HS-5 (cell line): ENCODE measurements at regions not wholly inside any gene's neighbourhood (a gene's known extent, or its start where the extent isn't known, plus 50 kb on each side); places are given as distances from the start of the nearest gene placed in this dataset.
A peak's percentile ranks its signal among the peaks of the same experiment; 100 is the strongest.
"Not testable (repeated sequence)": the region's sequence is repeated elsewhere in the genome, so short reads cannot be mapped to it uniquely, and the experiment has no call there.

Experiments used
- DNase-seq: peaks from one replicate; pipeline ENCODE4 v3.0.0-alpha.2; 2012; ENCODE audit warnings: low read depth

- no peak for DNase-seq
Measured at GRCh38 chr15:58297639-58298038, 134.2 kb upstream of the LIPC start.

DNA sequence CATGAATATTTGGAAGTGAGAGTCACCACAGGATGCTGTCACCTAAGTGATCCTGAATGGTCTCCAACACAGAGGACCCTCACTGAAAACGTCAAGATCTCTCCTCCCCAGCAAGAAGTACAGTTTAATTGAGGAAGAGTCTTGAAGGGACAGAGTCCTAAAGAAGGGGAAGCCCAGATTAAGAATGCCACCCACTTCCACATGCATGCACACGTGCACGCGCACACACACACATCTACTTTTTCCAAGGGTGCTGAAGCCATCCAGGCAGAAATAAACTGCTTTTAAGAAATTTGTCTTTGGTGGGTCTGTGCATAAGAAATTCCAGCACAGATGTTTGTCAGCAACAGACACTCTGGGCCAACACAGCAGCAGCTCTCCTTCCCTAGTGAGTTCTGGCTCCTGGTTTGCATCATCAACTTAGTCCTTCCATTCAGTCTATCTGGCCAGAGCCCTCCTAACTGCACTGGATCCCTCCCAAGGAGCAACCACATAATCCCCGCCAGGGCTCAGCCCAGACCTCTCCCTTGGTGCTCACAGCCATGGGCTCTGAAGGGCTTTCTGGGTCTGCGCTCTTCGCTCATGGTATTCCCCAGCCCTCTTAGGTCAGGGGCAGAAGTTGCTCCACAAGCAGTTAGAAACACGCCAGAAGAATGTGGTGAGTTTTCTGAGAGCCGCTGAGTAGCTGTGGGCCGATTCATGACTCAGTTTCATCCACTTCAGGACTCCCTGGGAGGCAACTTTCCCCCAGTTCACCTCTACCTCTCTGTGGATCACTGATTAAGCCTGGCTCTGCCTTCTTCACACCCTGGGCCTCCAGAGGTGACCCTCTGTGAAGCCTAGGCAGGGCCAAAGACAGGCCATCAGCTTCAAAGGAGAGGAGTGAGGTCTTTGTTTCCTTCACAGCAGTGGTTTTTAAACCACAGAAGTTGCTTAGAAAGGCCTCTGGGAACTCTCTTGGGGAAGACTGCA is 132.6 kb upstream of the LIPC start:
- no peak for DNase-seq

GRCh38 chr15:58302832-58303231 is 129.0 kb upstream of the LIPC start:
- no peak for DNase-seq

GRCh38 chr15:58303236-58303635 is 128.6 kb upstream of the LIPC start:
- DNase-seq = no peak

GRCh38 chr15:58306591-58307312 is 125.0 kb upstream of the LIPC start:
- DNase-seq = no peak

DNA sequence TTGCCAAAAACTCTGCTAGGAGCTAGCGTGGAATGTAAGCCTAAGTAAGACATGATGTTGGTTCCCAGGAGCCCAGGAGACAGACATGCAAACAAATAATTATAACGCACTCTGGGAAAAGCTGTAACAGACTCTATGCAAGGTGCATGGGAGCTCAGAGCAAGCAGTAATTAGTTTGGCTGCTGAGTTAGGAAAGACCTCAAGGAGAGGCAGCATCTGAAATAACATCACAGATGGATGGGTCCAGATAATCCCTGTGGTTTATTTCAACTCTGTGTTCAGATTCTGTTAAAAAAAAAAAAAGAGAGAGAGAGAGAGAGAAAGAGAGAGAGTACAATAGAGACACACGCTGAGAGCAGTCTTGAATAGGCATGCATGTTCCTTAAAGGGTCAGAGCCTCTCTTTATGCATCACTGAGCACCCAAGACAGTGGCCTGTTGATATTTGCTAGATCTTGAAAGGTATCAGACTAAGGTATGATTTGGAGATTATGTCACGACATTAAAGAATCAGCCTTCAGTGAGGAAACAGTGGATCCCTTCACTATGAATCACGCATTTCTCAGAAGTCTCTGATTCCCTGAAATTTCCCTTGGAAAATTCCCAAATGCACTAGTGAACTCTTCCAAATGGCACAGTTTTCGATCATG is 124.4 kb upstream of the LIPC start:
- DNase-seq = peak; percentile 59

DNA sequence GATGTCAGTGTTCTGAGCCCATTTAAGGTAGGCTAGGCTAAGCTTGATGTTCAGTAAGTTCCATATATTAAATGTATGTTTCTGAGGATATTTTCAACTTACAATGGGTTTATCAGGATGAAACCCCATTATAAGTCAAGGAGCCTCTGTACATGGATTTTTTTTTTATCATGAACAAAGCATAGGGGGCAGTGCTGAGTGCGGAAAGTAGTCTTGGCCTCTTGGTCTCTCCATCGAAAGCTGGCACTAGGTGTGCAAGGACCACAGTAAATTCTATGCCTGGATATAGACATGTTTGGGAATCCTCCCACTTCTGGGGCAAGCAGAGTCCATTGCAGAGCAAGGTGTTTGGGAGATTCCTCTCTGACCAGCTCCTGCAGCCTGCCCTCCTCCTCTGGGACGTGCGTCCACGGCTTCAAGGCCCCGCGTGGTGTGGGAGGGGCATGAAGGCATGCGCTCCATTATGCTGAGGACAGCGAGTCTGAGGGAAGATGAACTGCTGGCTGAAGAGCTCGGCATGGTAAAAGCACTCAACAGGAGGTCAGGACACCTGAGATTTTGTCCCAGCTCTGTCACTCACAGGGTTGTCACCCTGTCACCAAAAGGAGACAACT is 122.9 kb upstream of the LIPC start:
- no peak for DNase-seq

- no peak for DNase-seq
Measured at GRCh38 chr15:58309963-58310928, 121.5 kb upstream of the LIPC start.

- no peak for DNase-seq
Measured at GRCh38 chr15:58311556-58311955, 120.2 kb upstream of the LIPC start.

DNA sequence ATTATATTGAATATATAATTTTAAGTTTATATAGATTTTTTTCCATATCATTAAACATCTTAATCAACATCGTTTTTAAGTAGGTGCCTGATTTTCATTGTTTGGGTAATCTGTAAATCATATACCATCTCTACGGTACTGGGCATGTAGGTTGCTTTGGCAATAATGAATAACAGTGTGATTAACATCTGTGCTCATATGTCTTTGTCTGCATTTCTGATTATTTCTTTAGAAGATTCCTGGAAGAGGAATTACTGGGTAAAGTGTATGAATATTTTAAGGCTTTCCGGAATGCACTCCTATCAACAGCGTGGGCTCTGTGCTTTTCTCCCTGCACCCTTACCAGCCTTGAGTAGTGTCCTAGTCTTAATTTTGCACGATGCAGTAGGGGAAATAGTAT is 119.8 kb upstream of the LIPC start:
- no peak for DNase-seq

- DNase-seq = no peak
Measured at GRCh38 chr15:58313304-58313703, 118.5 kb upstream of the LIPC start.

DNA sequence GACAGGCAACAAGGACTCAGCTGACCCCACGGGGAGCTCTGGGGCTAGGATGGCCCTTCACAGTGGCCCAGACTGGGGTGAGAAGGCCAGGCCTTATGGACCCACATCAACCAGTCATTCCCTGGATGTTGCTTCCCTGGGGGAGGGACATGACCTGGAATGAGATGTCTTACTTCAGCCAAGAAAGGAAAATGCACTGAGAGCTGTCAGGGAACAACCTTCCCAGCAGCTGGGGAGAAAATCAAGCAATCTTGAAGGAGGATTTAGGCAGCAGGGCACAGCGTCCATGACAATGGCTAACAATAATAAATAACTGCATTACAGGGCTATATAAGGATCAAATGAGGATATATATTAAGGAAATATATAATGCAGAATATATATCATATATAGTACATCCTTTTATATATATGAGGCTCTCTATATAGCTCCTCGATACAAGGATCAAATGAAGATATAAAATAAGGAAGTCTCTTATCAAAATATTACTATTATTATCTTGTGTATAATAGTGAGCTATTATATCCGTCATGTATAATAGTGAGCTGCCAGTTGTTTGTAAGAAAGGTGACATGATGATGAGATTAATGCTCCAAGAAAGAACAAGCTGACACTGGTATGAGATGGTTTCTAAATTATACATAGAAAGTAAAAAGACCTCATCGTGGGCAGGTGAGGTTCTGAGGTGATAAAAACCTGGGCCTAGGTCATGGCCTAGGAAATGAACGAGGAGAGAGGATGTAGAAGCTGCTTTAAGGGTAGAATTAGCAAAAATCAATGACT is 117.8 kb upstream of the LIPC start:
- DNase-seq = no peak

DNA sequence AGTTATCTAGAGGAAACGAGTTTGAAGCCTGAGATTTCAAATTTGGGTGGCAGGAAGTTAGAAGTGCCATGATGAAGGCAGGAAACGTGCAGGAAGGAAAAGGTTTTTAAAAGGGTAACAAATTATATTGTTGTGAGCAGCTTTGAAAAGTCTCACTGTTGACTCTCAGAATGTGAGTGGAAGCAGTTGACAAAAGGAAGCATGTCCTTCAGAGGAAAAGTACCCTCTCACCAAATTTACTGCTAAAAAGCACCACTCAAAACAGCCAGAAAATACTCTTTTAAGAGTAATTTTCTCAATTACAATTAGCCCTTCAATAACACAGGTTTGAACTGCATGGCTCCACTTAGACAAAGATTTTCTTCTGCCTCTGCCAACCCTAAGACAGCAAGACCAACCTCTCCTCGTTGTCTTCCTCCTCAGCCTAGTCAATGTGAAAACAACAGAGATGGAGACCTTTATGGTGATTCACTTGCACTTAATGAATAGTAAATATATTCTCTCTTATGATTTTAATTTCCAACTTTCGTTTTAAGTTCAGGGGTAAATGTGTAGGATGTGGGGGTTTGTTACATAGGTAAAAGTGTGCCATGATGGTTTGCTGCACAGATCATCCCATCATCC is 117.1 kb upstream of the LIPC start:
- no peak for DNase-seq

DNA sequence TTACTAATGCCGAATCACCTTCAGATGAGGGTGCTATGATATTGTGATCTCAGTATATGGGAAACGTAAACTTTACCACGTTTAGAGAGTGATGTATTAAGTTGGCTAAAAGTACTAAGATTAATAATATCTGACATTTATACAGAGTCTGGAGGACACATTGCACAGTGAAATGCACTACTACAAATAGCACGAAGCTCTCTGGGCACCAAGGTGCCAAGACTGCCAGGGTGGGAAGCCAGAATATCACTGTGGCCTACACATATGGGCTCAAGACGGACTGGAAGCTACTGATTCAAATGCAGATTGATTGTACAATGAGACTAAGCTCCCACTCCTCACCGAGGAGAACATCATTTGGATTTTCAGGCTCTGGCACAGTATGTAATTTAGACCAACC is 113.3 kb upstream of the LIPC start:
- DNase-seq = no peak

DNA sequence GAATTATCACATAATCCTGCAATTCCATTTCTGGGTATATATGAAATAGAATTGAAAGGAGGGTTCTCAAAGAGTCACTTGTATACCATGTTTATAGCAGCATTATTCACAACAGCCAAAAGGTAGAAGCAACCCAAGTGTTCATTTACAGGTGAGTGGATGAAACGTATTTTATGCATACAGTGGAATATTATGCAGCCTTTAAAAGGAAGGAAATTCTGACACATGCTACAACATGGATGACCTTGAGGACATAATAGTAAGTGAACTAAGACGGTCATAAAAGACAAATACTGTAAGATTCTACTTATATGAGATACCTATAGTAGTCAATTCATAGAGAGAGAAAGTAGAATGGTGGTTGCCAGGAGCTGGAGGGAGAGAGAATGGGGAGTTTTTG is 110.8 kb upstream of the LIPC start:
- no peak for DNase-seq

DNA sequence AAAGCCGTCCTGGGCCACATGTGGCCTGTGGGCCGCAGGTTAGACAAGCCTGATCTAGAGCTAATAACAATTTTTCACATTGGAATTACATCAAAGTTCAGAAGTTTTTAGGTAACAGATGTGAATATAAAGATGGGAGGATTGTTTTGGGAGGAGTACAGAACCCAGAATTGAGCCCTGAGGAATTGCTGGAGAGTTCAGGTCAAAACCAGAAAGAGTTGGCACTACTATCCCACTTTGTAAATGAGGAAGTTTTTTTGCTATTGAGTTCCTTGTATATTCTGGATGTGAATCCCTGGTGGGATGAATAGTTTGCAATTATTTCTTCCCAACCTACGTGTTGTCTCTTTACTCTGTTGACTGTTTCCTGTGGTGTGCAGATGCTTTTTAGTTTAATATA is 109.5 kb upstream of the LIPC start:
- no peak for DNase-seq

- not testable (repeated sequence) for DNase-seq
Measured at GRCh38 chr15:58323321-58323720, 108.5 kb upstream of the LIPC start.

DNA sequence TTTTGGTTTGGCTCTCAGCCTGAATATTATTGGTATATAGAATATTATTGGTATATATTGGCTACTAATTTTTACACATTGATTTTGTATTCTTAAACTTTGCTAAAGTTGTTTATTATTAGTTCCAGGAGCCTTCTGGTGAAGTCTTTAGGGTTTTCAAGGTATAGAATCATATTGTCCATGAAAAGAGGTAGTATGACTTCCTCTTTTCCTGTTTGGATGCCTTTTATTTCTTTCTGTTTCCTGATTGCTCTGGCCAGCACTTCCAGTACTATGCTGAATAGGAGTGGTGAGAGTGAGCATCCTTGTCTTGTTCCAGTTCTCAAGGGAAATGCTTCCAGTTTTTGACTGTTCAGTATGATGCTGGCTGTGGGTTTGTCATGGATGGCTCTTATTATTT is 107.3 kb upstream of the LIPC start:
- DNase-seq = no peak

DNA sequence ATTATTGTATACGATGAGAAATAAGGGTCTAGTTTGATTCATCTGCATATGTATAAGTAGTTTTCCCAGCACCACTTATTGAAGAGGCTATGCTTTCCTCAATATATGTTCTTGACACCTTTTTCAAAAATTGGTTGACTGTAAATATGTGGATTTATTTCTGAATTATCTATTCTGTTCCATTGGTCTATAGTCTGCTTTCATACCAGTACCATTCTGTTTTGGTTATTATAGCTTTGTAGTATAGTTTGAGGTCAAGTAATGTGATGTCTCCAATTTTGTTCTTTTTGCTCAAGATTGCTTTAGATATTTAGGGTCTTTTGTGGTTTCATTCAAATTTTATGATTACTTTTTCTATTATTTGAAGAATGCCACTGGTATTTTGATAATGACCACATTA is 103.8 kb upstream of the LIPC start:
- no peak for DNase-seq

GRCh38 chr15:58329211-58329610 is 102.6 kb upstream of the LIPC start:
- DNase-seq = no peak
